GM12872 (cell line): ENCODE measurements at regions not wholly inside any gene's neighbourhood (a gene's known extent, or its start where the extent isn't known, plus 50 kb on each side); places are given as distances from the start of the nearest gene placed in this dataset.

Experiments
- CTCF ChIP-seq: IDR thresholded peaks from 3 replicates; pipeline ENCODE4 v1.5.1; 2011; ENCODE audit warnings: low read depth, mild to moderate bottlenecking, low read length, moderate library complexity; ENCODE audit not compliant: insufficient read depth

DNA sequence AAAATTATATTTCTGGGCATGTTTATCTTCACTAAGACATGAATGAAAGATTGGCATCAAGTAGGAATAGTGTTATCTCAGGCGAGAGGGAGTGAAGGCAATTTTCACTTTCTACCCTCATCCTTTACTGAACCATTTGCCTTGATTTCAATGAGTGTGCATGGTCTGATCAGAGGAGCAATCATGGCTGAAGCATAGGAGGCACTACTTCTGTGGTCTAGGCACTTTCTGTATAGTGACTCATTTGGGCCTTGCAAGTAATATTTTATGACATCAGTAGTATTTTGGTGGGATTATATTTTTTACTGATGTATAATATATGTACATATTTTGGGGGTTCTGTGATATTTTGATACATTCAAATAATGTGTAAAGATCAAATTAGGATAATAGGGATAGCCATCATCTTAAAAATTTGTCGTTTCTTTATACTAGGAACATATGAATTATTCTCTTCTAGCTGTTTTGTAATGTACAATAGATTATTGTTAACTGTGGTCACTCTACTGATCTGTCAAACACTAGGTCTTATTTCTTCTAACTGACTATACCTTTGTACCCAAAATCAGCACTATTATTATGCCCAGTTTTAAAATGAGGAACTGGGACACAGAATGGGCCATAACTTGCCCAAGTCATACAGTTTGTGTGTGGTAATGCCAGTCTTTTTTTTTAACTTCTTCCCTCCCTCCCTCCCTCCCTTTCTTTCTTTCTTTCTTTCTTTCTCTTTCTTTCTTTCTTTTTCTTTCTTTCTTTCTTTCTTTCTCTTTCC lies 101.9 kb downstream of the RAB11FIP2 start:
- TF ChIP-seq CTCF, result no peak

GRCh38 chr10:117945651-117946050 lies 101.1 kb downstream of the RAB11FIP2 start:
- no peak for TF ChIP-seq CTCF

DNA sequence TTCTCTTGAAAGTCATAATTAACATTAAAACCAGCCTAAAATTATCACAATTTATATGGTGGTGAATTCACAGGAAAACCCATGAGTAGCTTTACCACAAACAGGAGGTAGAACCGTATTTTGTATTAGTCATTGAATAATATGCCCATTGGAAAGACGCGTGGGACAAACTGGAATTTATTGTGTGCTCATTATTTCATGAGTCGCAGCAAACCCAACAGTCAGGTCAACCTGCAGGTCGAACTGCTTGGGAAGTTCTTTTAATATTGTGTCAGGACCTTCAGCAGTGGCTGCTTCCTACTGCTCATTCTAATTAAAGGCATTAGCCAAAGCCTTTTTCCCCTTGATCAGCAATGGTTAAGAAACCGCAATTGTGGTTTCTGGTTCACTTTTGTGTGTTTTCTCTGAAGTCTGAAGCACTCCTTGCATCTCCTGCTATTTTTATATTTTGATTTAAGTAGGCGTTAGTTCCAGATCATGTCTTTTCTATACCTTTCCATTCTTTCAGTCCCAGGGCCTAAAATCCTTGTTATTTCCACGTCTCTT lies 100.1 kb downstream of the RAB11FIP2 start:
- TF ChIP-seq CTCF, result no peak

- TF ChIP-seq CTCF, result no peak
Observed at GRCh38 chr10:117948493-117948892, 98.2 kb downstream of the RAB11FIP2 start.

DNA sequence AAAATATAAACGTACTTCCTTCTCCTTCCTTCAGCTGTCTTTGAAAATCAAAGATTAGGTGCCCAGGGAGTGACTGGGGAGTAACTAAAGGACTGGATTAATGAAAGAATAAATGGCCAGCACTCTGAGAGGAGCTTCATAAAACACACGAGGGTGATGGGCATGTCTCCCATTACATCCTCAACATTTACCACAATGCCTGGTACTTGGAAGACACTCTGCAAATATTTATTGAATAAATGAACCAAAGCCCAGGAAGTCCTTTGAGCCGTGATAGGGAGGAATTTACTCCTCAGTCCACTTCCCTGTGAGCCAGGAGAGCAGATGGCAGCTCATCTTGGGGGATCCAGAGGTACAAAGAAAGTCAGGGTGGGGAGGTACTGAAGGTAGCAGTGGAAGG lies 96.3 kb downstream of the RAB11FIP2 start:
- TF ChIP-seq CTCF, result no peak
